K562 (cell line): ENCODE measurements at regions not wholly inside any gene's neighbourhood (a gene's known extent, or its start where the extent isn't known, plus 50 kb on each side); places are given as distances from the start of the nearest gene placed in this dataset.

Source experiments
- DPF2 ChIP-seq: fragments of 450-650 bp; IDR thresholded peaks from 2 replicates; pipeline ENCODE4 v1.6.1; 2016
- HNRNPLL ChIP-seq: fragments of 200-400 bp; formaldehyde crosslinking; IDR thresholded peaks from 2 replicates; pipeline ENCODE4 v1.6.1; 2017; ENCODE audit warnings: low read length, low read depth, mild to moderate bottlenecking; ENCODE audit not compliant: poor library complexity, severe bottlenecking
- PML ChIP-seq: IDR thresholded peaks from 2 replicates; pipeline ENCODE4 v1.6.1; 2012; ENCODE audit warnings: low read length, inconsistent platforms
- PRPF4 ChIP-seq: fragments of 200-400 bp; formaldehyde crosslinking; IDR thresholded peaks from one replicate; pipeline ENCODE4 v1.6.1; 2017; ENCODE audit warnings: low read length, low read depth, mild to moderate bottlenecking; ENCODE audit not compliant: insufficient read depth, poor library complexity, severe bottlenecking
- RBM39 ChIP-seq: fragments of 200-400 bp; formaldehyde crosslinking; optimal IDR thresholded peaks from 2 replicates; pipeline ENCODE3; 2018; ENCODE audit warnings: low read depth, low read length
- ZFX ChIP-seq: sonication (generic); formaldehyde crosslinking; IDR thresholded peaks from 2 replicates; pipeline ENCODE4 v1.8.0; 2022; ENCODE audit warnings: mild to moderate bottlenecking, missing genetic modification reagents, moderate library complexity
- ZSCAN29 ChIP-seq: fragments of 450-650 bp; IDR thresholded peaks from 2 replicates; pipeline ENCODE4 v1.6.1; 2017
- TF ChIP-seq, protein P1 (sequence below): IDR thresholded peaks from 3 replicates; pipeline ENCODE4 v1.6.1; 2011; ENCODE audit warnings: borderline replicate concordance, mild to moderate bottlenecking; ENCODE audit not compliant: insufficient read length, insufficient read depth
- TF ChIP-seq, protein P2 (sequence below), 3 experiments: IDR thresholded peaks in 2 of 3; conservative IDR thresholded peaks in 1 of 3; 2 replicates each; pipeline ENCODE4 v1.5.1; 2011 to 2012; ENCODE audit warnings: low read length in 3 of 3, mild to moderate bottlenecking in 3 of 3, control low read depth in 2 of 3, improper control_type of control experiment in 1 of 3, inconsistent platforms in 1 of 3, low read depth in 1 of 3, mixed read lengths in 1 of 3, moderate library complexity in 1 of 3; ENCODE audit not compliant: insufficient read depth in 2 of 3
- TF ChIP-seq, protein P3 (sequence below): fragments of 150-350 bp; IDR thresholded peaks from 2 replicates; pipeline ENCODE4 v1.6.1; 2014; ENCODE audit warnings: low read depth, mild to moderate bottlenecking, low read length, borderline replicate concordance

DNA sequence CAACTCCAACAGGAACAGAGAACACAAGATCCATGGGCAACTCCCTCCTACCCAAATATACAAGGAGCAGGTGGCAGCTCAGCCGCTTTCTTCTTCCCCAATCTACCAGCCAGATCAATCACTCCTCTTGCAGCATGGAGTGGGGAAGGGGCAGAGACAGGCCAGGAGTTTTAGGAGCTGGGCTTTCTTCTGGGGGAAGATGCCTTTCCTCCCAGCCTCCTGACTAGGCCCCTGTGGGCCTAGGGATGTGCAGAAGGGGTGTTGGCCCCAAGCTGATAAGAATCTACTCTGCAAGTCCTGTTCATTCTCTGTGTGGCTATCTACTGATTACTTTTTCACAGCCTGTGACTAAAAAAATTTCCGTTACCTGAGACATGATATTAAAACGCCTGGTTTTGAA is 189.0 kb downstream of the BCAS1 start:
- no peak for TF ChIP-seq PRPF4
- TF ChIP-seq, protein P1, sequence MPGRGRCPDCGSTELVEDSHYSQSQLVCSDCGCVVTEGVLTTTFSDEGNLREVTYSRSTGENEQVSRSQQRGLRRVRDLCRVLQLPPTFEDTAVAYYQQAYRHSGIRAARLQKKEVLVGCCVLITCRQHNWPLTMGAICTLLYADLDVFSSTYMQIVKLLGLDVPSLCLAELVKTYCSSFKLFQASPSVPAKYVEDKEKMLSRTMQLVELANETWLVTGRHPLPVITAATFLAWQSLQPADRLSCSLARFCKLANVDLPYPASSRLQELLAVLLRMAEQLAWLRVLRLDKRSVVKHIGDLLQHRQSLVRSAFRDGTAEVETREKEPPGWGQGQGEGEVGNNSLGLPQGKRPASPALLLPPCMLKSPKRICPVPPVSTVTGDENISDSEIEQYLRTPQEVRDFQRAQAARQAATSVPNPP: no peak
- no peak for TF ChIP-seq RBM39
- no peak for TF ChIP-seq ZFX (CRISPR knock-in tag)
- no peak for TF ChIP-seq DPF2
- TF ChIP-seq ZSCAN29: no peak
- no peak for TF ChIP-seq HNRNPLL
- no peak for TF ChIP-seq PML
- TF ChIP-seq, protein P2, sequence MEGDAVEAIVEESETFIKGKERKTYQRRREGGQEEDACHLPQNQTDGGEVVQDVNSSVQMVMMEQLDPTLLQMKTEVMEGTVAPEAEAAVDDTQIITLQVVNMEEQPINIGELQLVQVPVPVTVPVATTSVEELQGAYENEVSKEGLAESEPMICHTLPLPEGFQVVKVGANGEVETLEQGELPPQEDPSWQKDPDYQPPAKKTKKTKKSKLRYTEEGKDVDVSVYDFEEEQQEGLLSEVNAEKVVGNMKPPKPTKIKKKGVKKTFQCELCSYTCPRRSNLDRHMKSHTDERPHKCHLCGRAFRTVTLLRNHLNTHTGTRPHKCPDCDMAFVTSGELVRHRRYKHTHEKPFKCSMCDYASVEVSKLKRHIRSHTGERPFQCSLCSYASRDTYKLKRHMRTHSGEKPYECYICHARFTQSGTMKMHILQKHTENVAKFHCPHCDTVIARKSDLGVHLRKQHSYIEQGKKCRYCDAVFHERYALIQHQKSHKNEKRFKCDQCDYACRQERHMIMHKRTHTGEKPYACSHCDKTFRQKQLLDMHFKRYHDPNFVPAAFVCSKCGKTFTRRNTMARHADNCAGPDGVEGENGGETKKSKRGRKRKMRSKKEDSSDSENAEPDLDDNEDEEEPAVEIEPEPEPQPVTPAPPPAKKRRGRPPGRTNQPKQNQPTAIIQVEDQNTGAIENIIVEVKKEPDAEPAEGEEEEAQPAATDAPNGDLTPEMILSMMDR (IDR thresholded peaks at IDR 0.05 in 2 of 3, conservative IDR thresholded peaks at IDR 0.05 in 1 of 3; ENCODE audit: insufficient read depth in 2 of 3, low read depth in 1 of 3, low read length in 3 of 3): no peak
- TF ChIP-seq, protein P3, sequence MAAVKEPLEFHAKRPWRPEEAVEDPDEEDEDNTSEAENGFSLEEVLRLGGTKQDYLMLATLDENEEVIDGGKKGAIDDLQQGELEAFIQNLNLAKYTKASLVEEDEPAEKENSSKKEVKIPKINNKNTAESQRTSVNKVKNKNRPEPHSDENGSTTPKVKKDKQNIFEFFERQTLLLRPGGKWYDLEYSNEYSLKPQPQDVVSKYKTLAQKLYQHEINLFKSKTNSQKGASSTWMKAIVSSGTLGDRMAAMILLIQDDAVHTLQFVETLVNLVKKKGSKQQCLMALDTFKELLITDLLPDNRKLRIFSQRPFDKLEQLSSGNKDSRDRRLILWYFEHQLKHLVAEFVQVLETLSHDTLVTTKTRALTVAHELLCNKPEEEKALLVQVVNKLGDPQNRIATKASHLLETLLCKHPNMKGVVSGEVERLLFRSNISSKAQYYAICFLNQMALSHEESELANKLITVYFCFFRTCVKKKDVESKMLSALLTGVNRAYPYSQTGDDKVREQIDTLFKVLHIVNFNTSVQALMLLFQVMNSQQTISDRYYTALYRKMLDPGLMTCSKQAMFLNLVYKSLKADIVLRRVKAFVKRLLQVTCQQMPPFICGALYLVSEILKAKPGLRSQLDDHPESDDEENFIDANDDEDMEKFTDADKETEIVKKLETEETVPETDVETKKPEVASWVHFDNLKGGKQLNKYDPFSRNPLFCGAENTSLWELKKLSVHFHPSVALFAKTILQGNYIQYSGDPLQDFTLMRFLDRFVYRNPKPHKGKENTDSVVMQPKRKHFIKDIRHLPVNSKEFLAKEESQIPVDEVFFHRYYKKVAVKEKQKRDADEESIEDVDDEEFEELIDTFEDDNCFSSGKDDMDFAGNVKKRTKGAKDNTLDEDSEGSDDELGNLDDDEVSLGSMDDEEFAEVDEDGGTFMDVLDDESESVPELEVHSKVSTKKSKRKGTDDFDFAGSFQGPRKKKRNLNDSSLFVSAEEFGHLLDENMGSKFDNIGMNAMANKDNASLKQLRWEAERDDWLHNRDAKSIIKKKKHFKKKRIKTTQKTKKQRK: no peak
